ENCODE measurements at regions not wholly inside any gene's neighbourhood (a gene's known extent, or its start where the extent isn't known, plus 50 kb on each side); places are given as distances from the start of the nearest gene placed in this dataset.

GRCh38 chr14:28348797-28349196 lies 417.8 kb upstream of the FOXG1 start:
- TF ChIP-seq, protein P1, sequence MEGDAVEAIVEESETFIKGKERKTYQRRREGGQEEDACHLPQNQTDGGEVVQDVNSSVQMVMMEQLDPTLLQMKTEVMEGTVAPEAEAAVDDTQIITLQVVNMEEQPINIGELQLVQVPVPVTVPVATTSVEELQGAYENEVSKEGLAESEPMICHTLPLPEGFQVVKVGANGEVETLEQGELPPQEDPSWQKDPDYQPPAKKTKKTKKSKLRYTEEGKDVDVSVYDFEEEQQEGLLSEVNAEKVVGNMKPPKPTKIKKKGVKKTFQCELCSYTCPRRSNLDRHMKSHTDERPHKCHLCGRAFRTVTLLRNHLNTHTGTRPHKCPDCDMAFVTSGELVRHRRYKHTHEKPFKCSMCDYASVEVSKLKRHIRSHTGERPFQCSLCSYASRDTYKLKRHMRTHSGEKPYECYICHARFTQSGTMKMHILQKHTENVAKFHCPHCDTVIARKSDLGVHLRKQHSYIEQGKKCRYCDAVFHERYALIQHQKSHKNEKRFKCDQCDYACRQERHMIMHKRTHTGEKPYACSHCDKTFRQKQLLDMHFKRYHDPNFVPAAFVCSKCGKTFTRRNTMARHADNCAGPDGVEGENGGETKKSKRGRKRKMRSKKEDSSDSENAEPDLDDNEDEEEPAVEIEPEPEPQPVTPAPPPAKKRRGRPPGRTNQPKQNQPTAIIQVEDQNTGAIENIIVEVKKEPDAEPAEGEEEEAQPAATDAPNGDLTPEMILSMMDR (IDR thresholded peaks at IDR 0.05): no peak
- DNase-seq (ENCODE audit: low spot score): no peak
- ATAC-seq (ENCODE audit: insufficient number of reproducible peaks, low FRiP score, low read depth): no peak
- H3K9me3 ChIP-seq: no peaks in the 10 kb centered on the region
- no peaks in the 10 kb centered on the region for H3K4me1 ChIP-seq (ENCODE audit: control insufficient read depth in 1 of 2, low read depth in 2 of 2)
- no peak overlapping the region for H3K4me3 ChIP-seq
- H3K36me3 ChIP-seq: no peaks in the 10 kb centered on the region
- H3K27ac ChIP-seq: no peak overlapping the region
- H3K27me3 ChIP-seq (replicated peaks; ENCODE audit: insufficient read depth): no peaks in the 10 kb centered on the region

GRCh38 chr14:28356819-28357218 lies 409.8 kb upstream of the FOXG1 start:
- no peaks in the 10 kb centered on the region for H3K27me3 ChIP-seq (replicated peaks; ENCODE audit: insufficient read depth)
- DNase-seq (ENCODE audit: low spot score) (no peak), ATAC-seq (ENCODE audit: insufficient number of reproducible peaks, low FRiP score, low read depth) (no peak)
- H3K4me1 ChIP-seq (ENCODE audit: control insufficient read depth in 1 of 2, low read depth in 2 of 2): no peaks in the 10 kb centered on the region
- H3K36me3 ChIP-seq: no peaks in the 10 kb centered on the region
- H3K9me3 ChIP-seq: no peaks in the 10 kb centered on the region
- TF ChIP-seq, protein P1 (IDR thresholded peaks at IDR 0.05): no peak
- H3K27ac ChIP-seq: no peak overlapping the region
- no peak overlapping the region for H3K4me3 ChIP-seq

GRCh38 chr14:28361486-28361885 lies 405.1 kb upstream of the FOXG1 start:
- DNase-seq (ENCODE audit: low spot score) (no peak), ATAC-seq (ENCODE audit: insufficient number of reproducible peaks, low FRiP score, low read depth) (no peak)
- TF ChIP-seq, protein P1 (IDR thresholded peaks at IDR 0.05): no peak
- Histone ChIP-seq H3K36me3 (no peaks in the 10 kb centered on the region), H3K4me3 (no peak overlapping the region), H3K4me1 (ENCODE audit: control insufficient read depth in 1 of 2, low read depth in 2 of 2) (no peaks in the 10 kb centered on the region), H3K27ac (no peak overlapping the region), H3K27me3 (replicated peaks; ENCODE audit: insufficient read depth) (no peaks in the 10 kb centered on the region), H3K9me3 (no peaks in the 10 kb centered on the region)

GRCh38 chr14:28365510-28365909 lies 401.1 kb upstream of the FOXG1 start:
- DNase-seq (ENCODE audit: low spot score) (no peak), ATAC-seq (ENCODE audit: insufficient number of reproducible peaks, low FRiP score, low read depth) (no peak)
- Histone ChIP-seq H3K9me3 (no peaks in the 10 kb centered on the region), H3K4me3 (no peak overlapping the region), H3K36me3 (no peaks in the 10 kb centered on the region), H3K4me1 (ENCODE audit: control insufficient read depth in 1 of 2, low read depth in 2 of 2) (no peaks in the 10 kb centered on the region), H3K27ac (no peak overlapping the region), H3K27me3 (replicated peaks; ENCODE audit: insufficient read depth) (no peaks in the 10 kb centered on the region)
- TF ChIP-seq, protein P1 (IDR thresholded peaks at IDR 0.05): no peak

- H3K27me3 ChIP-seq (replicated peaks; ENCODE audit: insufficient read depth): no peaks in the 10 kb centered on the region
- H3K4me3 ChIP-seq: no peak overlapping the region
- TF ChIP-seq, protein P1 (IDR thresholded peaks at IDR 0.05): no peak
- no peaks in the 10 kb centered on the region for H3K9me3 ChIP-seq
- no peaks in the 10 kb centered on the region for H3K4me1 ChIP-seq (ENCODE audit: control insufficient read depth in 1 of 2, low read depth in 2 of 2)
- DNase-seq (ENCODE audit: low spot score): no peak
- H3K27ac ChIP-seq: no peak overlapping the region
- ATAC-seq (ENCODE audit: insufficient number of reproducible peaks, low FRiP score, low read depth): no peak
- no peaks in the 10 kb centered on the region for H3K36me3 ChIP-seq
These were observed 392.9 kb upstream of the FOXG1 start for GRCh38 chr14:28373721-28374120.
